Hepatocyte (in vitro differentiated cells): ENCODE measurements at regions not wholly inside any gene's neighbourhood (a gene's known extent, or its start where the extent isn't known, plus 50 kb on each side); places are given as distances from the start of the nearest gene placed in this dataset.

Experiments used
- DNase-seq: peaks from one replicate; pipeline ENCODE4 v3.0.0-alpha.2; 2016; ENCODE audit warnings: low spot score
- H2AFZ ChIP-seq: fragments of 200-600 bp; sonication (generic); 2 replicates; pipeline ENCODE4 v1.6.0; 2016; ENCODE audit warnings: antibody characterized with exemption, mild to moderate bottlenecking
- H3K27ac ChIP-seq: fragments of 200-600 bp; sonication (generic); 2 replicates; pipeline ENCODE4 v1.5.1; 2016; ENCODE audit warnings: mild to moderate bottlenecking
- H3K27me3 ChIP-seq: fragments of 200-600 bp; sonication (generic); 2 replicates; pipeline ENCODE4 v1.6.1; 2016
- H3K36me3 ChIP-seq: fragments of 200-600 bp; sonication (generic); replicated peaks from 2 replicates; pipeline ENCODE4 v1.5.1; 2016; ENCODE audit warnings: low read depth; ENCODE audit not compliant: insufficient read depth
- H3K4me1 ChIP-seq: fragments of 200-600 bp; sonication (generic); 2 replicates; pipeline ENCODE4 v1.5.1; 2016; ENCODE audit warnings: mild to moderate bottlenecking, moderate library complexity; ENCODE audit not compliant: insufficient read depth
- H3K4me2 ChIP-seq: fragments of 200-600 bp; sonication (generic); 2 replicates; pipeline ENCODE4 v1.6.0; 2016
- H3K4me3 ChIP-seq: fragments of 200-600 bp; sonication (generic); 2 replicates; pipeline ENCODE4 v1.5.1; 2016; ENCODE audit warnings: mild to moderate bottlenecking
- H3K79me2 ChIP-seq: fragments of 200-600 bp; sonication (generic); 2 replicates; pipeline ENCODE4 v1.6.0; 2017; ENCODE audit warnings: mild to moderate bottlenecking
- H3K9me2 ChIP-seq: fragments of 200-600 bp; sonication (generic); replicated peaks from 2 replicates; pipeline ENCODE4 v1.6.0; 2017; ENCODE audit warnings: mild to moderate bottlenecking; ENCODE audit not compliant: insufficient read depth
- H3K9me3 ChIP-seq: fragments of 200-600 bp; sonication (generic); 2 replicates; pipeline ENCODE4 v1.5.1; 2016; ENCODE audit warnings: low read depth, mild to moderate bottlenecking
- H4K20me1 ChIP-seq: fragments of 200-600 bp; sonication (generic); 2 replicates; pipeline ENCODE4 v1.6.0; 2016; ENCODE audit warnings: mild to moderate bottlenecking; ENCODE audit not compliant: insufficient read depth, poor library complexity, severe bottlenecking
- EZH2 ChIP-seq: fragments of 200-600 bp; sonication (generic); IDR thresholded peaks from 2 replicates; pipeline ENCODE4 v1.6.1; 2016; ENCODE audit warnings: antibody characterized with exemption, mild to moderate bottlenecking, borderline replicate concordance
- EZH2phosphoT487 ChIP-seq: fragments of 200-600 bp; sonication (generic); IDR thresholded peaks from one replicate; pipeline ENCODE4 v1.6.1; 2018; ENCODE audit warnings: antibody characterized with exemption, mild to moderate bottlenecking, low read depth, moderate library complexity; ENCODE audit not compliant: unreplicated experiment, severe bottlenecking
- WGBS: methylation state at CpG from one replicate; pipeline ENCODE4 v1.1.6; 2016; ENCODE audit warnings: low lambda C conversion rate; ENCODE audit errors: missing lambda C conversion rate; 5-methylcytosine and 5-hydroxymethylcytosine counted together
- TF ChIP-seq, protein P1 (sequence below): fragments of 200-600 bp; sonication (generic); IDR thresholded peaks from 2 replicates; pipeline ENCODE4 v1.5.1; 2016; ENCODE audit warnings: antibody characterized with exemption, mild to moderate bottlenecking; ENCODE audit not compliant: poor library complexity

DNA sequence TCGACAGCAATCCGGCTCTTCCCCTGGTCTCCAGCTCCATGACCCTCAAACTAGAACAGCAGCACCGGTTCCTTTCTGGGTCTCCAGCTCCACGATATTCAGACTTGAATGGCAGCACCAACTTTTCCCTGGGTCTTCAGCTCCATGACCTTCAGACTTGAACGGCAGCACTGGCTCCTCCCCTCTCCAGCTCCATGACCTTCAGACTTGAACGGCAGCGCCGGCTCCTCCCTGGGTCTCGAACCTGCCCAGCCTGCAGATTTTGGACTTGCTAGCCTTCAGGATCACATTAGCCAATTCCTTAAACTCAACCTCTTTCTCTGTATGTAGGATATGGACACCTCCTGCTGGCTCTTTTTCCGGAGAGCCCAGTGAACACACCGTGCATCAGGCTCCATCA, 350.9 kb downstream of the PREX1 start:
- no peak overlapping the region for H3K4me2 ChIP-seq
- no peaks in the 10 kb centered on the region for H3K36me3 ChIP-seq
- TF ChIP-seq EZH2 (no peak), EZH2phosphoT487 (no peak)
- TF ChIP-seq, protein P1, sequence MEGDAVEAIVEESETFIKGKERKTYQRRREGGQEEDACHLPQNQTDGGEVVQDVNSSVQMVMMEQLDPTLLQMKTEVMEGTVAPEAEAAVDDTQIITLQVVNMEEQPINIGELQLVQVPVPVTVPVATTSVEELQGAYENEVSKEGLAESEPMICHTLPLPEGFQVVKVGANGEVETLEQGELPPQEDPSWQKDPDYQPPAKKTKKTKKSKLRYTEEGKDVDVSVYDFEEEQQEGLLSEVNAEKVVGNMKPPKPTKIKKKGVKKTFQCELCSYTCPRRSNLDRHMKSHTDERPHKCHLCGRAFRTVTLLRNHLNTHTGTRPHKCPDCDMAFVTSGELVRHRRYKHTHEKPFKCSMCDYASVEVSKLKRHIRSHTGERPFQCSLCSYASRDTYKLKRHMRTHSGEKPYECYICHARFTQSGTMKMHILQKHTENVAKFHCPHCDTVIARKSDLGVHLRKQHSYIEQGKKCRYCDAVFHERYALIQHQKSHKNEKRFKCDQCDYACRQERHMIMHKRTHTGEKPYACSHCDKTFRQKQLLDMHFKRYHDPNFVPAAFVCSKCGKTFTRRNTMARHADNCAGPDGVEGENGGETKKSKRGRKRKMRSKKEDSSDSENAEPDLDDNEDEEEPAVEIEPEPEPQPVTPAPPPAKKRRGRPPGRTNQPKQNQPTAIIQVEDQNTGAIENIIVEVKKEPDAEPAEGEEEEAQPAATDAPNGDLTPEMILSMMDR = no peak
- H3K9me3 ChIP-seq = no peaks in the 10 kb centered on the region
- no peaks in the 10 kb centered on the region for H3K9me2 ChIP-seq
- no peak overlapping the region for H2AFZ ChIP-seq
- no peaks in the 10 kb centered on the region for H3K79me2 ChIP-seq
- no peak overlapping the region for H3K4me3 ChIP-seq
- no peaks in the 10 kb centered on the region for H4K20me1 ChIP-seq
- H3K27me3 ChIP-seq = peaks cover 22% of the 10 kb centered on the region
- 93% methylated on average over 11 of the region's 11 CpGs for WGBS
- no peaks in the 10 kb centered on the region for H3K4me1 ChIP-seq
- DNase-seq = no peak
- no peak overlapping the region for H3K27ac ChIP-seq

DNA sequence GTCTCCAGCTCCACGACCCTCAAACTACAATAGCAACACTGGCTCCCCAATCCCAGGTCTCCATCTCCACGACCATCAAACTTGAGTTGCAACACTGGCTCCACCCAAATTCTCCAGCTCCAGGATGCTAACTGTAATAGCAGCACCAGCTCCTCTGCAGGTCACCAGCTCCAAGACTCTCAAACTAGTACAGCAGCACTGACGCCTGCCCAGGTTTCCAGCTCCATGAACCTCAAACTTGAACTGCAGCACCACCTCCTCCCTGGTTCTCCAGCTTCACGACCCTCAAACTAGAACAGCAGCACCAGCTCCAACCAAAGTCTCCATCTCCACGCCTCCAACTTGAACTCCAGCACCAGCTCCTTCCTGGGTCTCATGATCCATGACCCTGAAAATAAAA, 353.8 kb downstream of the PREX1 start:
- H2AFZ ChIP-seq = no peak overlapping the region
- H3K27ac ChIP-seq = no peak overlapping the region
- no peaks in the 10 kb centered on the region for H3K9me2 ChIP-seq
- TF ChIP-seq, protein P1 = no peak
- TF ChIP-seq EZH2phosphoT487 (no peak), EZH2 (no peak)
- H3K36me3 ChIP-seq = no peaks in the 10 kb centered on the region
- no peak overlapping the region for H3K4me2 ChIP-seq
- no peak overlapping the region for H3K4me3 ChIP-seq
- no peaks in the 10 kb centered on the region for H4K20me1 ChIP-seq
- peaks cover 20% of the 10 kb centered on the region for H3K27me3 ChIP-seq
- H3K4me1 ChIP-seq = no peaks in the 10 kb centered on the region
- H3K9me3 ChIP-seq = no peaks in the 10 kb centered on the region
- DNase-seq = no peak
- no peaks in the 10 kb centered on the region for H3K79me2 ChIP-seq
- 84% methylated on average over 5 of the region's 5 CpGs for WGBS

DNA sequence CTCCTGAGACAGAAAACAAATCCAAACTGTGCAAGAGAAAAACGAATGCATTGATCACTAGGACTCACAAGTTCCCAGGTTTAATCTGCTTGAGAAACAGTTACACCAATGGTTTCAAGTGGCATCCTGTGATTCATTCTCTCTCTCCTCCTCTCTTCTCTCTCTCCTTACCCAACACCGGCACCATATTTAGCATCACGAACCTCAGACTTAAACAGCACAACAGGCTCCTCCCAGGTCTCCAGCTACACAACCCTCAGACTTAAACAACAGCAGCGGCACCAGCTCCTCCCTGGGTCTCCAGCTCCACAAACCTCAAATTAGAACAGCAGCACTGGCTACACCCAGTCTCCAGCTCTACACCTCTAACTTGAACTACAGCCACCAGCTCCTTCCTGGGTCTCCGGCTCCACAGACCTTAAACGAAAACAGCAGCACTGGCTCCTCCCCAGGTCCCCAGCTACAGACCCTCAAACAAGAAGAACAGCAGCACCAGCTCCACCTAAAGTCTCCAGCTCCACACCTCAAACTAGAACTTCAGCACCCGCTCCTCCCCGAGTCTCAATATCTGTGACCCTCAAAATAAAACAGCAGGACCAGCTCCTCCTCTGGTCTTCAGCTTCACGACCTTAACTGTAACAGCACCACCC, 355.9 kb downstream of the PREX1 start:
- Histone ChIP-seq H3K27me3 (peaks cover 16% of the 10 kb centered on the region), H3K9me3 (no peaks in the 10 kb centered on the region), H2AFZ (no peak overlapping the region), H4K20me1 (no peaks in the 10 kb centered on the region), H3K4me2 (no peak overlapping the region), H3K9me2 (no peaks in the 10 kb centered on the region), H3K36me3 (no peaks in the 10 kb centered on the region), H3K4me1 (no peaks in the 10 kb centered on the region), H3K4me3 (no peak overlapping the region), H3K27ac (no peak overlapping the region), H3K79me2 (no peaks in the 10 kb centered on the region)
- WGBS = 79% methylated on average over 9 of the region's 9 CpGs
- DNase-seq = no peak
- TF ChIP-seq, protein P1 = no peak
- TF ChIP-seq EZH2phosphoT487 = no peak
- no peak for TF ChIP-seq EZH2

DNA sequence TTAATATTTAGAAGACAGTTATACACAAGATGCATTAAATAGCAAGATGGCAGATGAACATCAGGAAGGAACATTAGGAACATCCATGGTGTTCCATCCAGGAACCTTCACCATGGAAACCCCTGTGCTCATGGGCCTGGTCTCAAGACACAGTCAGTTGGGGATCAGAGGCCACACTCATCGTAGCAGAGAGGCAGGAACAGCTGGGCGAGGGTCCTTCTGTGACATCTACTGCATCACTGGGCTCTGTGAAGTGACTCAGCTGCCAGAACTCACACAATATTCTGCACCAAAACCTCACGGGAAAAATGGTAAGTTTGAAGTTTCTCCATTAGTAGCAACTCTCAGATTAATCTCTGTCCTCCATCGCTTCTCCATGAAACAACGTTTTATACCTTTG, 356.6 kb downstream of the PREX1 start:
- Histone ChIP-seq H2AFZ (no peak overlapping the region), H3K36me3 (no peaks in the 10 kb centered on the region), H3K9me2 (no peaks in the 10 kb centered on the region), H3K27ac (no peak overlapping the region), H3K79me2 (no peaks in the 10 kb centered on the region), H3K4me1 (no peaks in the 10 kb centered on the region), H3K27me3 (peaks cover 16% of the 10 kb centered on the region), H3K4me3 (no peak overlapping the region), H3K4me2 (no peak overlapping the region), H4K20me1 (no peaks in the 10 kb centered on the region), H3K9me3 (no peaks in the 10 kb centered on the region)
- TF ChIP-seq EZH2phosphoT487 (no peak), EZH2 (no peak)
- TF ChIP-seq, protein P1 = no peak
- no peak for DNase-seq
- WGBS = 78% methylated on average over 5 of the region's 5 CpGs
